ENCODE measurements at regions not wholly inside any gene's neighbourhood (a gene's known extent, or its start where the extent isn't known, plus 50 kb on each side); places are given as distances from the start of the nearest gene placed in this dataset.

GRCh38 chr5:23742701-23743100 is 235.3 kb downstream of the PRDM9 start:
- TF ChIP-seq, protein P1, sequence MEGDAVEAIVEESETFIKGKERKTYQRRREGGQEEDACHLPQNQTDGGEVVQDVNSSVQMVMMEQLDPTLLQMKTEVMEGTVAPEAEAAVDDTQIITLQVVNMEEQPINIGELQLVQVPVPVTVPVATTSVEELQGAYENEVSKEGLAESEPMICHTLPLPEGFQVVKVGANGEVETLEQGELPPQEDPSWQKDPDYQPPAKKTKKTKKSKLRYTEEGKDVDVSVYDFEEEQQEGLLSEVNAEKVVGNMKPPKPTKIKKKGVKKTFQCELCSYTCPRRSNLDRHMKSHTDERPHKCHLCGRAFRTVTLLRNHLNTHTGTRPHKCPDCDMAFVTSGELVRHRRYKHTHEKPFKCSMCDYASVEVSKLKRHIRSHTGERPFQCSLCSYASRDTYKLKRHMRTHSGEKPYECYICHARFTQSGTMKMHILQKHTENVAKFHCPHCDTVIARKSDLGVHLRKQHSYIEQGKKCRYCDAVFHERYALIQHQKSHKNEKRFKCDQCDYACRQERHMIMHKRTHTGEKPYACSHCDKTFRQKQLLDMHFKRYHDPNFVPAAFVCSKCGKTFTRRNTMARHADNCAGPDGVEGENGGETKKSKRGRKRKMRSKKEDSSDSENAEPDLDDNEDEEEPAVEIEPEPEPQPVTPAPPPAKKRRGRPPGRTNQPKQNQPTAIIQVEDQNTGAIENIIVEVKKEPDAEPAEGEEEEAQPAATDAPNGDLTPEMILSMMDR (conservative IDR thresholded peaks at IDR 0.05 in 1 of 2, IDR thresholded peaks at IDR 0.05 in 1 of 2; ENCODE audit: low read depth in 1 of 2, low read length in 2 of 2): no peak
- no peak for TF ChIP-seq EZH2 (IDR thresholded peaks at IDR 0.05; ENCODE audit: low read length, missing control alignments)

Measured in fibroblast of lung (primary cell).